ENCODE measurements at regions not wholly inside any gene's neighbourhood (a gene's known extent, or its start where the extent isn't known, plus 50 kb on each side); places are given as distances from the start of the nearest gene placed in this dataset.

GRCh38 chr13:89749888-89750287 lies 1597.6 kb upstream of the MIR17HG start (continued):
- no peak for TF ChIP-seq HMGXB4 (CRISPR knock-in tag; IDR thresholded peaks at IDR 0.05; ENCODE audit: borderline replicate concordance)

GRCh38 chr13:89750371-89750770 lies 1597.1 kb upstream of the MIR17HG start:
- TF ChIP-seq HES2 (IDR thresholded peaks at IDR 0.05) (no peak), KDM1A (IDR thresholded peaks at IDR 0.05; ENCODE audit: low read depth) (no peak), JUNB (IDR thresholded peaks at IDR 0.05) (no peak), BHLHE40 (IDR thresholded peaks at IDR 0.05; ENCODE audit: low read depth, low read length) (no peak), HEYL (CRISPR knock-in tag; IDR thresholded peaks at IDR 0.05) (no peak)
- DNase-seq (ENCODE audit: low read depth in 1 of 2, low spot score in 1 of 2) (no peak), FAIRE-seq (no peak), ATAC-seq (no peak)
- ChIA-PET CTCF (no interaction called here), POLR2A (no interaction called here)
- H3K4me1 ChIP-seq = no peaks in the 10 kb centered on the region
- H3K4me3 ChIP-seq = no peak overlapping the region
- H3K9me3 ChIP-seq = no peaks in the 10 kb centered on the region
- no peak overlapping the region for H3K4me2 ChIP-seq
- WGBS (ENCODE audit: missing lambda C conversion rate) = 30% methylated on average over 3 of the region's 3 CpGs
- H3K27ac ChIP-seq = no peak overlapping the region

GRCh38 chr13:89751432-89751930 lies 1596.0 kb upstream of the MIR17HG start:
- Histone ChIP-seq H3K4me2 (no peak overlapping the region), H3K27ac (no peak overlapping the region), H3K4me3 (no peak overlapping the region), H3K9me3 (no peaks in the 10 kb centered on the region), H3K4me1 (no peaks in the 10 kb centered on the region)
- ChIA-PET POLR2A (no interaction called here), CTCF (no interaction called here)
- ATAC-seq (no peak), DNase-seq (ENCODE audit: low read depth in 1 of 2, low spot score in 1 of 2) (no peak), FAIRE-seq (no peak)
- WGBS (ENCODE audit: missing lambda C conversion rate) = 79% methylated on average over 4 of the region's 4 CpGs
- no peak for TF ChIP-seq BCL3 (IDR thresholded peaks at IDR 0.05)
- no peak for TF ChIP-seq EHF (CRISPR knock-in tag; IDR thresholded peaks at IDR 0.05)
- TF ChIP-seq KDM5A (IDR thresholded peaks at IDR 0.05) = no peak
- no peak for TF ChIP-seq ELK1 (IDR thresholded peaks at IDR 0.05; ENCODE audit: low read depth, low read length)
- no peak for TF ChIP-seq FOXS1 (CRISPR knock-in tag; IDR thresholded peaks at IDR 0.05)
- TF ChIP-seq HOXB13 (CRISPR knock-in tag; IDR thresholded peaks at IDR 0.05; ENCODE audit: low read depth) = no peak
- TF ChIP-seq MAX (IDR thresholded peaks at IDR 0.05) = no peak
- TF ChIP-seq CBX2 (IDR thresholded peaks at IDR 0.05; ENCODE audit: borderline replicate concordance, low read depth) = no peak
- no peak for TF ChIP-seq KDM1A (IDR thresholded peaks at IDR 0.05; ENCODE audit: low read depth)
- TF ChIP-seq ZFP36 (IDR thresholded peaks at IDR 0.05; ENCODE audit: borderline replicate concordance, partially characterized antibody) = no peak
- no peak for TF ChIP-seq NR3C1 (IDR thresholded peaks at IDR 0.05)
- no peak for TF ChIP-seq HES2 (IDR thresholded peaks at IDR 0.05)

GRCh38 chr13:89752394-89752793 lies 1595.1 kb upstream of the MIR17HG start:
- Histone ChIP-seq H3K4me3 (no peak overlapping the region), H3K27ac (no peak overlapping the region), H3K9me3 (no peaks in the 10 kb centered on the region), H3K4me1 (no peaks in the 10 kb centered on the region), H3K4me2 (no peak overlapping the region)
- ChIA-PET CTCF (no interaction called here), POLR2A (no interaction called here)
- 47% methylated on average over 1 of the region's 1 CpG for WGBS (ENCODE audit: missing lambda C conversion rate)
- ATAC-seq (no peak), FAIRE-seq (no peak), DNase-seq (ENCODE audit: low read depth in 1 of 2, low spot score in 1 of 2) (no peak)
- TF ChIP-seq NR3C1 (IDR thresholded peaks at IDR 0.05) = no peak
- no peak for TF ChIP-seq KDM5A (IDR thresholded peaks at IDR 0.05)
- no peak for TF ChIP-seq HOXB5 (CRISPR knock-in tag; IDR thresholded peaks at IDR 0.05)
- no peak for TF ChIP-seq USF2 (IDR thresholded peaks at IDR 0.05)
- no peak for TF ChIP-seq REST (IDR thresholded peaks at IDR 0.05)
- no peak for TF ChIP-seq RAD21 (conservative IDR thresholded peaks at IDR 0.05 in 1 of 2, IDR thresholded peaks at IDR 0.05 in 1 of 2)
- no peak for TF ChIP-seq MAX (IDR thresholded peaks at IDR 0.05)
- TF ChIP-seq PHF8 (IDR thresholded peaks at IDR 0.05; ENCODE audit: borderline replicate concordance, low read depth) = no peak
- no peak for TF ChIP-seq HEYL (CRISPR knock-in tag; IDR thresholded peaks at IDR 0.05)
- TF ChIP-seq POLR2A (IDR thresholded peaks at IDR 0.05; ENCODE audit: low read length) = no peak
